ENCODE measurements at regions not wholly inside any gene's neighbourhood (a gene's known extent, or its start where the extent isn't known, plus 50 kb on each side); places are given as distances from the start of the nearest gene placed in this dataset.
"Not testable (repeated sequence)": the region's sequence is repeated elsewhere in the genome, so short reads cannot be mapped to it uniquely, and the experiment has no call there.

DNA sequence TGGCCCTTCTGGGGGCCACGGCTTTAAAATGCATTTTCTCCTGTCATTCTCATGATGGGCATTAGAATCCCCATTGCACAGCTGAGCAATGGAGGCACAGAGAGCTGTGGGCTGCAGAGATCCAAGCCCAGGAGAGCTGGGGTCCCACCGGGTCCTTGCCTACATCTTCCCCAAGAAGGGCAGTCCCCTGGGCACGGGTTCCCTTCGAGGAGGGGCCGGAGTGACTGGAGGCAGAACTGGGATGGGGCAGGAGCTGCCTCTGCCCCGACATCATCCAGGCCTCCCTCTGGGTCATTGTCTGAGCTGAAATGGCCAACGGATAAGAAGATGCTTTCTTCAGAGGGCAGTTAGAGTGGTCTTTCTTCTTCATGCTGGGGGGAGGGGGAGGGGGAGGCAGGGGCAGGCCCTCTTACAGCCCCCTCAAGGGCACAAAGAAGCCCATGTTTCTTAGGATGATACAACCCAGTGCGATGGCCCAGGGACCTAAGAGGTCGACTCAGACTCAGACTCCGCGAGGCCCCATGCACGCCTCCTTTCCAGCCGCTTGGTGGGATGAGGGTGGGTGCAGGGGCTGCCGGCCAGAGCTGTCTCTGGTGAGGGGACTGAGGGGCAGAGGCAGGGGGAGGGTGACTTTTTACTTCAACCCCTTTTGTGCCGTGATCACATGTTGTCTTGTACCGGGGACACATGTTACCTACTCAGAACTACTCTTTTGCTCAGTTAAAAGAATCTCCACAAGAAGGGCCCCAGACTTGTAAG, 112.4 kb upstream of the IRX2 start:
- H3F3A ChIP-seq (ENCODE audit: insufficient read depth, low read depth): no peaks in the 10 kb centered on the region
- no peak overlapping the region for H2AFZ ChIP-seq
- TF ChIP-seq, protein P1, sequence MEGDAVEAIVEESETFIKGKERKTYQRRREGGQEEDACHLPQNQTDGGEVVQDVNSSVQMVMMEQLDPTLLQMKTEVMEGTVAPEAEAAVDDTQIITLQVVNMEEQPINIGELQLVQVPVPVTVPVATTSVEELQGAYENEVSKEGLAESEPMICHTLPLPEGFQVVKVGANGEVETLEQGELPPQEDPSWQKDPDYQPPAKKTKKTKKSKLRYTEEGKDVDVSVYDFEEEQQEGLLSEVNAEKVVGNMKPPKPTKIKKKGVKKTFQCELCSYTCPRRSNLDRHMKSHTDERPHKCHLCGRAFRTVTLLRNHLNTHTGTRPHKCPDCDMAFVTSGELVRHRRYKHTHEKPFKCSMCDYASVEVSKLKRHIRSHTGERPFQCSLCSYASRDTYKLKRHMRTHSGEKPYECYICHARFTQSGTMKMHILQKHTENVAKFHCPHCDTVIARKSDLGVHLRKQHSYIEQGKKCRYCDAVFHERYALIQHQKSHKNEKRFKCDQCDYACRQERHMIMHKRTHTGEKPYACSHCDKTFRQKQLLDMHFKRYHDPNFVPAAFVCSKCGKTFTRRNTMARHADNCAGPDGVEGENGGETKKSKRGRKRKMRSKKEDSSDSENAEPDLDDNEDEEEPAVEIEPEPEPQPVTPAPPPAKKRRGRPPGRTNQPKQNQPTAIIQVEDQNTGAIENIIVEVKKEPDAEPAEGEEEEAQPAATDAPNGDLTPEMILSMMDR (conservative IDR thresholded peaks at IDR 0.05): no peak
- TF ChIP-seq EZH2 (IDR thresholded peaks at IDR 0.05; ENCODE audit: low read depth): no peak
- no peak for DNase-seq
- H4K20me1 ChIP-seq (ENCODE audit: insufficient read depth): no peaks in the 10 kb centered on the region
- no peak overlapping the region for H3K4me3 ChIP-seq
- H3K9me2 ChIP-seq (ENCODE audit: insufficient read depth): no peaks in the 10 kb centered on the region
- ChIA-PET CTCF (no interaction called here), POLR2A (ENCODE audit: unreplicated experiment) (no interaction called here)
- intact Hi-C loops (cut with micrococcal nuclease; ENCODE audit: unreplicated experiment): no loop called here
- peaks cover 88% of the 10 kb centered on the region for H3K27me3 ChIP-seq (ENCODE audit: insufficient read depth, low read depth)
- no peaks in the 10 kb centered on the region for H3K4me1 ChIP-seq (replicated peaks; ENCODE audit: insufficient read depth)
- no peak overlapping the region for H3K27ac ChIP-seq
- H3K9me3 ChIP-seq (ENCODE audit: insufficient read depth, low read depth): no peaks in the 10 kb centered on the region
- H3K79me2 ChIP-seq (ENCODE audit: low read depth): no peaks in the 10 kb centered on the region
- BruUV-seq (replicated peaks): no TSS peak
- no peaks in the 10 kb centered on the region for H3K36me3 ChIP-seq (ENCODE audit: low read depth)
- no peak overlapping the region for H3K4me2 ChIP-seq

DNA sequence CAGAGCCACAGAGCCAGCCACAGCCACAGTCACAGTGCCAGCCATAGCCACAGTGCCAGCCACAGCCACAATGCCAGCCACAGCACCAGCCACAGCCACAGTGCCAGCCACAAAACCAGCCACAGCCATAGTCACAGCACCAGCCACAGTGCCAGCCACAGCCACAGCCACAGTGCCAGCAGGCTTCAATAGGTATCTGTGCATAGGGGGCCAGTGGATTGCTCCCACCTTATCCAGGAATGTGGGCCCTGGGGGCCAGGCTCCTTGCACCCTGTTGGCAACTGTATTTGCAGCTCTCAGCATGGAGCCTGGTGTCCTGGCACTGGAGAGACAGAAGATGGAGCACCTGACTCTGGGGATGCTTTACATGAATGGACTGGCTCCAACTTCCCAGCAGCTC, 111.7 kb upstream of the IRX2 start:
- no TSS peak for BruUV-seq (replicated peaks)
- Histone ChIP-seq H3K4me3 (no peak overlapping the region), H3K4me1 (replicated peaks; ENCODE audit: insufficient read depth) (no peaks in the 10 kb centered on the region), H3K9me3 (ENCODE audit: insufficient read depth, low read depth) (no peaks in the 10 kb centered on the region), H3K9me2 (ENCODE audit: insufficient read depth) (no peaks in the 10 kb centered on the region), H3K27me3 (ENCODE audit: insufficient read depth, low read depth) (peaks cover 88% of the 10 kb centered on the region), H3K36me3 (ENCODE audit: low read depth) (no peaks in the 10 kb centered on the region), H3F3A (ENCODE audit: insufficient read depth, low read depth) (no peaks in the 10 kb centered on the region), H3K79me2 (ENCODE audit: low read depth) (no peaks in the 10 kb centered on the region), H2AFZ (no peak overlapping the region), H3K4me2 (no peak overlapping the region), H3K27ac (no peak overlapping the region), H4K20me1 (ENCODE audit: insufficient read depth) (no peaks in the 10 kb centered on the region)
- ChIA-PET POLR2A (ENCODE audit: unreplicated experiment) (no interaction called here), CTCF (no interaction called here)
- intact Hi-C loops (cut with micrococcal nuclease; ENCODE audit: unreplicated experiment): no loop called here
- TF ChIP-seq, protein P1 (conservative IDR thresholded peaks at IDR 0.05): no peak
- TF ChIP-seq EZH2 (IDR thresholded peaks at IDR 0.05; ENCODE audit: low read depth): no peak
- no peak for DNase-seq

DNA sequence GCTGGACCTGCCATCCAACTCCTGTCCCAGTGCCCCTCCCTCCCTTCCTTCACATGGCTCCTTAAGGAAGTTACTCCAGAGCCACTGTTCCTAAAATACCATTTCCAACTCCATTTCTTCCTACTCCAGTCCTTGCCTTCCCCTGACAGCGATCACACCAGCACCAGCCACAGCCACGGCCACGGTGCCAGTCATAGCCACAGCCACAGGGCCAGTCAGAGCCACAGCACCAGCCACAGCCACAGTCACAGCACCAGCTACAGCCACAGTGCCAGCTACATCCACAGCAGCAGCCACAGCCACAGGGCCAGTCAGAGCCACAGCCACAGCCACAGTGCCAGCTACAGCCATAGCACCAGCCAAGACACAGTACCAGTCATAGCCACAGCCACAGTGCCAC, 110.7 kb upstream of the IRX2 start:
- H3K4me2 ChIP-seq; CTCF ChIA-PET; intact Hi-C loops (cut with micrococcal nuclease; ENCODE audit: unreplicated experiment); DNase-seq; H4K20me1 ChIP-seq (ENCODE audit: insufficient read depth); H2AFZ ChIP-seq; H3K9me2 ChIP-seq (ENCODE audit: insufficient read depth); POLR2A ChIA-PET (ENCODE audit: unreplicated experiment); H3K36me3 ChIP-seq (ENCODE audit: low read depth); H3K79me2 ChIP-seq (ENCODE audit: low read depth); BruUV-seq (replicated peaks); H3K4me3 ChIP-seq; H3K9me3 ChIP-seq (ENCODE audit: insufficient read depth, low read depth); H3F3A ChIP-seq (ENCODE audit: insufficient read depth, low read depth); H3K4me1 ChIP-seq (replicated peaks; ENCODE audit: insufficient read depth); H3K27ac ChIP-seq: not testable (repeated sequence)
- H3K27me3 ChIP-seq (ENCODE audit: insufficient read depth, low read depth): peaks cover 88% of the 10 kb centered on the region

DNA sequence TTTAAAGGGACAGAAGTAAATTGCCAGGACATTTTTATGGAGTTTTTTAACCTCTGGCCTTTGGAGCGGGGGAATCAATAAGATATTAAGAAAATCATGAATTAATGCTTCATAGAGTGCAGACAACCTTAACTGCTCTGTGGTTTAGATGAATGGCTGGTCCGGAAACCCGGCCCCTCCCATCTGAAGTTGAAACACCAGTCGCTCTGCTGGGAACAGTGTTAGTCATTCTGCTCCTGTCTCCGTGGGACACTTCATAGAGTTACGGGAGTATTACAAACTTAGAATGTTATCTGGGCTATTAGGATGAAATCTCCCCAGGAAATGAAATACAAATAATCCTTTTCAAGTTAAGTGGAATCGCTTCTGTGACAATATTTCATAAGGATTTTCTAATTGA, 110.1 kb upstream of the IRX2 start:
- Histone ChIP-seq H2AFZ (no peak overlapping the region), H3K9me3 (ENCODE audit: insufficient read depth, low read depth) (no peaks in the 10 kb centered on the region), H3K79me2 (ENCODE audit: low read depth) (no peaks in the 10 kb centered on the region), H3K4me1 (replicated peaks; ENCODE audit: insufficient read depth) (no peaks in the 10 kb centered on the region), H3K27me3 (ENCODE audit: insufficient read depth, low read depth) (peaks cover 87% of the 10 kb centered on the region), H3K36me3 (ENCODE audit: low read depth) (no peaks in the 10 kb centered on the region), H3K27ac (no peak overlapping the region), H3F3A (ENCODE audit: insufficient read depth, low read depth) (no peaks in the 10 kb centered on the region), H3K4me3 (no peak overlapping the region), H3K4me2 (no peak overlapping the region), H3K9me2 (ENCODE audit: insufficient read depth) (no peaks in the 10 kb centered on the region), H4K20me1 (ENCODE audit: insufficient read depth) (0 out of 2 replicates have a peak, but pooled peaks cover 3% of the 10 kb centered on the region)
- no peak for DNase-seq
- POLR2A ChIA-PET (ENCODE audit: unreplicated experiment): no interaction called here
- TF ChIP-seq EZH2 (IDR thresholded peaks at IDR 0.05; ENCODE audit: low read depth): no peak
- TF ChIP-seq, protein P1 (conservative IDR thresholded peaks at IDR 0.05): no peak
- BruUV-seq (replicated peaks): no TSS peak
- intact Hi-C loops (cut with micrococcal nuclease; ENCODE audit: unreplicated experiment): no loop called here
- CTCF ChIA-PET: no interaction called here
